H1 (cell line): ENCODE measurements at regions not wholly inside any gene's neighbourhood (a gene's known extent, or its start where the extent isn't known, plus 50 kb on each side); places are given as distances from the start of the nearest gene placed in this dataset.

Experiments used
- CTCF ChIA-PET: fragments of 300-600 bp; sonication (Branson Sonifier 250); formaldehyde crosslinking; loops from one replicate; lab custom pipeline; 2021; ENCODE audit not compliant: partially characterized antibody; lab: Charles Lee
- POLR2A ChIA-PET: fragments of 300-600 bp; sonication (Branson Sonifier 250); formaldehyde crosslinking; loops from one replicate; lab custom pipeline; 2021; ENCODE audit warnings: inconsistent platforms; ENCODE audit not compliant: partially characterized antibody; lab: Charles Lee
- DNase-seq, 2 experiments: peaks; one replicate each; pipeline versions ENCODE4 v3.0.0 to v3.0.0-alpha.2; 2010 to 2022; ENCODE audit warnings: low spot score in 2 of 2, low read depth in 1 of 2, mixed read lengths in 1 of 2
- FAIRE-seq: peaks from 2 replicates; lab custom pipeline; 2011; peaks lifted over from hg19 to GRCh38; lab: Jason Lieb, UNC
- H2AFZ ChIP-seq: 2 replicates; pipeline ENCODE4 v1.8.1; 2012; ENCODE audit warnings: low read length, inconsistent platforms
- H2AK5ac ChIP-seq: 2 replicates; pipeline ENCODE4 v1.6.1; 2013; ENCODE audit warnings: low read depth, low read length
- H2BK120ac ChIP-seq: replicated peaks from 2 replicates; pipeline ENCODE3; 2013; ENCODE audit warnings: low read depth, low read length, inconsistent platforms
- H2BK12ac ChIP-seq: 2 replicates; pipeline ENCODE4 v1.6.1; 2013; ENCODE audit warnings: low read depth, low read length
- H2BK15ac ChIP-seq: 2 replicates; pipeline ENCODE4 v1.6.1; 2013; ENCODE audit warnings: low read length
- H2BK20ac ChIP-seq: 2 replicates; pipeline ENCODE4 v1.6.1; 2013; ENCODE audit warnings: low read length
- H2BK5ac ChIP-seq: 2 replicates; pipeline ENCODE4 v1.6.1; 2013; ENCODE audit warnings: low read depth, low read length
- H3K14ac ChIP-seq: 2 replicates; pipeline ENCODE4 v1.6.1; 2013; ENCODE audit warnings: inconsistent platforms; ENCODE audit not compliant: insufficient read length
- H3K18ac ChIP-seq: 2 replicates; pipeline ENCODE4 v1.6.1; 2013; ENCODE audit warnings: low read length; ENCODE audit errors: extremely low read depth
- H3K23ac ChIP-seq: 2 replicates; pipeline ENCODE4 v1.6.1; 2013; ENCODE audit warnings: inconsistent platforms; ENCODE audit not compliant: insufficient read length
- H3K23me2 ChIP-seq: 2 replicates; pipeline ENCODE4 v1.6.1; 2013; ENCODE audit warnings: low read depth, low read length
- H3K27ac ChIP-seq: 2 replicates; pipeline ENCODE4 v1.6.1; 2011; ENCODE audit warnings: low read depth, low read length, inconsistent platforms
- H3K27me3 ChIP-seq, 4 experiments: replicated peaks in 1 of 4; 1 replicate in 1 of 4; 2 replicates in 3 of 4; pipeline versions ENCODE4 v1.6.1 to v1.8.1; 2011 to 2013; ENCODE audit warnings: low read length in 3 of 4, mild to moderate bottlenecking in 3 of 4, inconsistent platforms in 2 of 4, mixed read lengths in 2 of 4, moderate library complexity in 1 of 4; ENCODE audit not compliant: control insufficient read depth in 3 of 4, insufficient read depth in 3 of 4; ENCODE audit errors: extremely low read depth in 1 of 4
- H3K36me3 ChIP-seq, 4 experiments: 2 replicates each; pipeline versions ENCODE4 v1.6.1 to v1.8.1; 2011 to 2013; ENCODE audit warnings: mild to moderate bottlenecking in 4 of 4, low read length in 3 of 4, moderate library complexity in 2 of 4, control low read depth in 1 of 4, inconsistent platforms in 1 of 4; ENCODE audit not compliant: insufficient read depth in 4 of 4, control insufficient read depth in 2 of 4
- H3K4ac ChIP-seq: replicated peaks from 2 replicates; pipeline ENCODE3; 2013; ENCODE audit warnings: low read length, low read depth, mixed read lengths, inconsistent platforms; ENCODE audit not compliant: insufficient read length
- H3K4me1 ChIP-seq, 4 experiments: replicated peaks in 1 of 4; 1 replicate in 1 of 4; 2 replicates in 3 of 4; pipeline versions ENCODE4 v1.6.1 to v1.8.1; 2011 to 2013; ENCODE audit warnings: low read length in 3 of 4, inconsistent platforms in 2 of 4, mixed read lengths in 1 of 4; ENCODE audit not compliant: insufficient read depth in 4 of 4, control insufficient read depth in 3 of 4
- H3K4me2 ChIP-seq, 2 experiments: 2 replicates each; pipeline versions ENCODE4 v1.6.1 to v1.8.1; 2011 to 2013; ENCODE audit warnings: low read depth in 2 of 2, low read length in 2 of 2, control low read depth in 1 of 2, inconsistent platforms in 1 of 2, mild to moderate bottlenecking in 1 of 2; ENCODE audit not compliant: insufficient read depth in 1 of 2
- H3K4me3 ChIP-seq, 4 experiments: fragments of 200-600, 300-600 bp in 1 of 4; sonication (generic), shearing (Covaris generic), sonication (Bioruptor Twin) in 1 of 4; 2 replicates each; pipeline versions ENCODE4 v1.5.1 to v1.8.1; 2011 to 2016; ENCODE audit warnings: low read length in 4 of 4, low read depth in 3 of 4, control low read depth in 2 of 4, inconsistent platforms in 2 of 4, mild to moderate bottlenecking in 2 of 4, mixed read lengths in 1 of 4, moderate library complexity in 1 of 4; ENCODE audit not compliant: insufficient read depth in 2 of 4; ENCODE audit errors: extremely low read depth in 1 of 4
- H3K56ac ChIP-seq: replicated peaks from 2 replicates; pipeline ENCODE3; 2013; ENCODE audit warnings: low read depth, mild to moderate bottlenecking, mixed read lengths, low read length, inconsistent platforms; ENCODE audit not compliant: insufficient read length
- H3K79me1 ChIP-seq: 2 replicates; pipeline ENCODE4 v1.6.1; 2013; ENCODE audit warnings: low read depth, low read length, control low read depth
- H3K79me2 ChIP-seq, 2 experiments: 2 replicates each; pipeline versions ENCODE4 v1.6.1 to v1.8.1; 2012 to 2013; ENCODE audit warnings: low read length in 2 of 2, mild to moderate bottlenecking in 2 of 2, inconsistent platforms in 1 of 2; ENCODE audit not compliant: insufficient read depth in 2 of 2, control insufficient read depth in 1 of 2
- H3K9ac ChIP-seq, 4 experiments: replicated peaks in 1 of 4; 1 replicate in 1 of 4; 2 replicates in 3 of 4; pipeline versions ENCODE4 v1.6.1 to v1.8.1; 2011 to 2013; ENCODE audit warnings: low read depth in 3 of 4, low read length in 3 of 4, control low read depth in 2 of 4, mild to moderate bottlenecking in 2 of 4, moderate library complexity in 2 of 4, inconsistent platforms in 1 of 4; ENCODE audit errors: extremely low read depth in 1 of 4
- H3K9me3 ChIP-seq, 2 experiments: 2 replicates each; pipeline versions ENCODE4 v1.6.1 to v1.8.1; 2012 to 2013; ENCODE audit warnings: mild to moderate bottlenecking in 2 of 2, moderate library complexity in 2 of 2, control low read depth in 1 of 2, inconsistent platforms in 1 of 2, low read depth in 1 of 2, low read length in 1 of 2, mixed read lengths in 1 of 2; ENCODE audit not compliant: insufficient read depth in 2 of 2
- H4K20me1 ChIP-seq, 2 experiments: replicated peaks in 1 of 2; 2 replicates each; pipeline versions ENCODE3 to v1.8.1; 2011 to 2013; ENCODE audit warnings: inconsistent platforms in 2 of 2, low read length in 2 of 2, mild to moderate bottlenecking in 1 of 2; ENCODE audit not compliant: insufficient read depth in 2 of 2, control insufficient read depth in 1 of 2
- H4K5ac ChIP-seq: 2 replicates; pipeline ENCODE4 v1.6.1; 2013; ENCODE audit warnings: low read length, low read depth, mixed read lengths, inconsistent platforms; ENCODE audit not compliant: insufficient read length
- H4K8ac ChIP-seq: 2 replicates; pipeline ENCODE4 v1.8.0; 2013; ENCODE audit warnings: mild to moderate bottlenecking, moderate library complexity, low read length, inconsistent platforms; ENCODE audit not compliant: insufficient read depth; ENCODE audit errors: extremely low read depth
- H4K91ac ChIP-seq: replicated peaks from 2 replicates; pipeline ENCODE3; 2013; ENCODE audit warnings: low read length, mixed read lengths, inconsistent platforms; ENCODE audit not compliant: insufficient read length
- HDAC2 ChIP-seq, 2 experiments: fragments of 300-600 bp in 1 of 2; sonication (generic) in 1 of 2; IDR thresholded peaks; 2 replicates each; pipeline ENCODE4 v1.6.1; 2011 to 2012; ENCODE audit warnings: low read depth in 2 of 2, low read length in 2 of 2, mild to moderate bottlenecking in 2 of 2, moderate library complexity in 2 of 2, borderline replicate concordance in 1 of 2, inconsistent platforms in 1 of 2
- JUND ChIP-seq: IDR thresholded peaks from 2 replicates; pipeline ENCODE4 v1.6.1; 2011; ENCODE audit warnings: mild to moderate bottlenecking, improper control_type of control experiment, low read length
- NRF1 ChIP-seq: IDR thresholded peaks from 2 replicates; pipeline ENCODE4 v1.6.1; 2011; ENCODE audit warnings: mild to moderate bottlenecking, low read depth, low read length, improper control_type of control experiment
- PHF8 ChIP-seq: fragments of 200-600 bp; sonication (generic); conservative IDR thresholded peaks from 2 replicates; pipeline ENCODE4 v1.7.1; 2012; ENCODE audit warnings: low read depth, mild to moderate bottlenecking, inconsistent platforms, low read length, moderate library complexity
- RBBP5 ChIP-seq: IDR thresholded peaks from 2 replicates; pipeline ENCODE4 v1.7.1; 2012; ENCODE audit warnings: low read depth, mild to moderate bottlenecking, inconsistent platforms, low read length, moderate library complexity, borderline replicate concordance
- RFX5 ChIP-seq: IDR thresholded peaks from 2 replicates; pipeline ENCODE4 v1.6.1; 2011; ENCODE audit warnings: low read depth, low read length, improper control_type of control experiment, borderline replicate concordance
- RXRA ChIP-seq: IDR thresholded peaks from 2 replicates; pipeline ENCODE4 v1.6.1; 2011; ENCODE audit warnings: low read depth, mild to moderate bottlenecking, low read length, moderate library complexity; ENCODE audit not compliant: insufficient read depth
- USF2 ChIP-seq: IDR thresholded peaks from 2 replicates; pipeline ENCODE4 v1.6.1; 2011; ENCODE audit warnings: low read length, improper control_type of control experiment
- WGBS, 2 experiments: shearing (Covaris generic) in 1 of 2; methylation state at CpG; one replicate each; pipeline versions ENCODE4 v1.1.6 to v1.1.7; 2013 to 2015; ENCODE audit warnings: low lambda C conversion rate in 2 of 2, mixed read lengths in 2 of 2, inconsistent platforms in 1 of 2, low coverage in 1 of 2, missing lambda C conversion rate in 1 of 2; ENCODE audit not compliant: insufficient replicate concordance in 2 of 2, insufficient coverage in 1 of 2, insufficient read length in 1 of 2; ENCODE audit errors: extremely low coverage in 1 of 2, missing lambda C conversion rate in 1 of 2; 5-methylcytosine and 5-hydroxymethylcytosine counted together

- H2AFZ ChIP-seq, result no peak overlapping the region
- ChIA-PET CTCF (interaction anchor here (1.0 to 3.0 kb wide), 10 partner anchors 8 to 152 kb away, joined by 3 to 13 read pairs (median 5); no protein-coding TSS in a partner anchor), POLR2A (interaction anchor here (1.0 kb wide), 1 partner anchor 38 kb away, joined by 3 read pairs; no protein-coding TSS in a partner anchor)
- no peaks in the 10 kb centered on the region for H4K20me1 ChIP-seq
- H3K23me2 ChIP-seq, result no peaks in the 10 kb centered on the region
- peaks cover 0 to 7% (median 2%) of the 10 kb centered on the region in 4 experiments; a peak in 2 of 7 replicates for H3K4me1 ChIP-seq
- no peaks in the 10 kb centered on the region for H3K27me3 ChIP-seq
- no peak overlapping the region for H3K14ac ChIP-seq
- H2BK5ac ChIP-seq, result no peak overlapping the region
- H2BK20ac ChIP-seq, result no peak overlapping the region
- no peak overlapping the region for H4K91ac ChIP-seq
- 86% methylated on average over 2 of the region's 2 CpGs; no CpG with 5 or more reads in 1 of the 2 experiments for WGBS, 2 experiments
- no peak overlapping the region for H4K5ac ChIP-seq
- no peaks in the 10 kb centered on the region for H3K79me1 ChIP-seq
- H3K4me2 ChIP-seq, result no peak overlapping the region
- H3K4ac ChIP-seq, result no peak overlapping the region
- H3K9me3 ChIP-seq, result 0 out of 4 replicates have a peak, but pooled peaks cover 0 to 4% of the 10 kb centered on the region in 2 experiments
- no peak overlapping the region for H2AK5ac ChIP-seq
- TF ChIP-seq HDAC2 (IDR thresholded peaks at IDR 0.05; ENCODE audit: borderline replicate concordance in 1 of 2, low read depth in 2 of 2, low read length in 2 of 2) (no peak), NRF1 (no peak), RBBP5 (no peak), RXRA (no peak), JUND (no peak), RFX5 (no peak), USF2 (no peak), PHF8 (no peak)
- H3K9ac ChIP-seq, result no peak overlapping the region
- DNase-seq (no peak), FAIRE-seq (no peak)
- H3K79me2 ChIP-seq, result no peaks in the 10 kb centered on the region
- H3K27ac ChIP-seq, result no peak overlapping the region
- H3K23ac ChIP-seq, result no peak overlapping the region
- H3K4me3 ChIP-seq, result no peak overlapping the region
- no peak overlapping the region for H3K56ac ChIP-seq
- H3K18ac ChIP-seq, result no peak overlapping the region
- no peak overlapping the region for H4K8ac ChIP-seq
- no peak overlapping the region for H2BK12ac ChIP-seq
- no peak overlapping the region for H2BK15ac ChIP-seq
- no peak overlapping the region for H2BK120ac ChIP-seq
- no peaks in the 10 kb centered on the region for H3K36me3 ChIP-seq
These were observed 103.8 kb upstream of the CRHR1 start for GRCh38 chr17:45680360-45680759.
